Hepatocyte (in vitro differentiated cells): ENCODE measurements at regions not wholly inside any gene's neighbourhood (a gene's known extent, or its start where the extent isn't known, plus 50 kb on each side); places are given as distances from the start of the nearest gene placed in this dataset.

Source experiments
- DNase-seq: peaks from one replicate; pipeline ENCODE4 v3.0.0-alpha.2; 2016; ENCODE audit warnings: low spot score
- H2AFZ ChIP-seq: fragments of 200-600 bp; sonication (generic); 2 replicates; pipeline ENCODE4 v1.6.0; 2016; ENCODE audit warnings: antibody characterized with exemption, mild to moderate bottlenecking
- H3K27ac ChIP-seq: fragments of 200-600 bp; sonication (generic); 2 replicates; pipeline ENCODE4 v1.5.1; 2016; ENCODE audit warnings: mild to moderate bottlenecking
- H3K27me3 ChIP-seq: fragments of 200-600 bp; sonication (generic); 2 replicates; pipeline ENCODE4 v1.6.1; 2016
- H3K36me3 ChIP-seq: fragments of 200-600 bp; sonication (generic); replicated peaks from 2 replicates; pipeline ENCODE4 v1.5.1; 2016; ENCODE audit warnings: low read depth; ENCODE audit not compliant: insufficient read depth
- H3K4me1 ChIP-seq: fragments of 200-600 bp; sonication (generic); 2 replicates; pipeline ENCODE4 v1.5.1; 2016; ENCODE audit warnings: mild to moderate bottlenecking, moderate library complexity; ENCODE audit not compliant: insufficient read depth
- H3K4me2 ChIP-seq: fragments of 200-600 bp; sonication (generic); 2 replicates; pipeline ENCODE4 v1.6.0; 2016
- H3K4me3 ChIP-seq: fragments of 200-600 bp; sonication (generic); 2 replicates; pipeline ENCODE4 v1.5.1; 2016; ENCODE audit warnings: mild to moderate bottlenecking
- H3K79me2 ChIP-seq: fragments of 200-600 bp; sonication (generic); 2 replicates; pipeline ENCODE4 v1.6.0; 2017; ENCODE audit warnings: mild to moderate bottlenecking
- H3K9me2 ChIP-seq: fragments of 200-600 bp; sonication (generic); replicated peaks from 2 replicates; pipeline ENCODE4 v1.6.0; 2017; ENCODE audit warnings: mild to moderate bottlenecking; ENCODE audit not compliant: insufficient read depth
- H3K9me3 ChIP-seq: fragments of 200-600 bp; sonication (generic); 2 replicates; pipeline ENCODE4 v1.5.1; 2016; ENCODE audit warnings: low read depth, mild to moderate bottlenecking
- H4K20me1 ChIP-seq: fragments of 200-600 bp; sonication (generic); 2 replicates; pipeline ENCODE4 v1.6.0; 2016; ENCODE audit warnings: mild to moderate bottlenecking; ENCODE audit not compliant: insufficient read depth, poor library complexity, severe bottlenecking
- CTCF ChIP-seq: fragments of 200-600 bp; sonication (generic); IDR thresholded peaks from 2 replicates; pipeline ENCODE4 v1.5.1; 2016; ENCODE audit warnings: antibody characterized with exemption, mild to moderate bottlenecking; ENCODE audit not compliant: poor library complexity
- EZH2 ChIP-seq: fragments of 200-600 bp; sonication (generic); IDR thresholded peaks from 2 replicates; pipeline ENCODE4 v1.6.1; 2016; ENCODE audit warnings: antibody characterized with exemption, mild to moderate bottlenecking, borderline replicate concordance
- EZH2phosphoT487 ChIP-seq: fragments of 200-600 bp; sonication (generic); IDR thresholded peaks from one replicate; pipeline ENCODE4 v1.6.1; 2018; ENCODE audit warnings: antibody characterized with exemption, mild to moderate bottlenecking, low read depth, moderate library complexity; ENCODE audit not compliant: unreplicated experiment, severe bottlenecking
- WGBS: methylation state at CpG from one replicate; pipeline ENCODE4 v1.1.6; 2016; ENCODE audit warnings: low lambda C conversion rate; ENCODE audit errors: missing lambda C conversion rate; 5-methylcytosine and 5-hydroxymethylcytosine counted together

- WGBS, result 84% methylated on average over 5 of the region's 5 CpGs
- TF ChIP-seq EZH2phosphoT487, result no peak
- no peak for TF ChIP-seq CTCF
- no peak overlapping the region for H3K27ac ChIP-seq
- H3K4me1 ChIP-seq, result no peaks in the 10 kb centered on the region
- DNase-seq, result no peak
- H3K4me3 ChIP-seq, result no peak overlapping the region
- H3K27me3 ChIP-seq, result no peaks in the 10 kb centered on the region
- H3K79me2 ChIP-seq, result no peaks in the 10 kb centered on the region
- no peaks in the 10 kb centered on the region for H3K36me3 ChIP-seq
- H3K9me3 ChIP-seq, result no peaks in the 10 kb centered on the region
- H4K20me1 ChIP-seq, result no peaks in the 10 kb centered on the region
- no peak overlapping the region for H2AFZ ChIP-seq
- no peak overlapping the region for H3K4me2 ChIP-seq
- no peaks in the 10 kb centered on the region for H3K9me2 ChIP-seq
Measured at GRCh38 chr12:74906224-74906623, 303.4 kb downstream of the KCNC2 start.

DNA sequence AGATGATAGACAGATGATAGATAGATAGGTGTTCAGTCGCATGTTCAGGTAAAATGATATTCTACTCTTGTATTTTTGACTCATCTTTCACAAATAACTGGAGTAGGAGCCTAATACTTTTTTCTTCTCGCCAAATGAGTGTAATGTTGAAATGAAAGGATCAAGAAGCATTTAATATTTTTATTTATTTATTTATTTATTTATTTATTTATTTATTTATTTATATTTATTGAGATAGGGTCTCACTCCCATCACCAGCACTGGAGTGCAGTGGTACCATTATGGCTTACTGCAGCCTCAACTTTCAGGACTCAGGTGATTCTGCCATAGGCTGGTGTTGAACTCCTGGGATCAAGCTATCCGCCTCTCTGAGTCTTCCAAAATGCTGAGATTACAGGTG lies 298.8 kb downstream of the KCNC2 start:
- Histone ChIP-seq H3K36me3 (no peaks in the 10 kb centered on the region), H3K4me3 (no peak overlapping the region), H3K9me3 (no peaks in the 10 kb centered on the region), H4K20me1 (no peaks in the 10 kb centered on the region), H3K27ac (no peak overlapping the region), H3K27me3 (no peaks in the 10 kb centered on the region), H3K4me2 (no peak overlapping the region), H3K79me2 (no peaks in the 10 kb centered on the region), H3K9me2 (no peaks in the 10 kb centered on the region), H2AFZ (no peak overlapping the region), H3K4me1 (no peaks in the 10 kb centered on the region)
- DNase-seq, result no peak
- WGBS, result 99% methylated on average over 3 of the region's 3 CpGs
- TF ChIP-seq EZH2, result no peak
- TF ChIP-seq CTCF, result no peak
- no peak for TF ChIP-seq EZH2phosphoT487

DNA sequence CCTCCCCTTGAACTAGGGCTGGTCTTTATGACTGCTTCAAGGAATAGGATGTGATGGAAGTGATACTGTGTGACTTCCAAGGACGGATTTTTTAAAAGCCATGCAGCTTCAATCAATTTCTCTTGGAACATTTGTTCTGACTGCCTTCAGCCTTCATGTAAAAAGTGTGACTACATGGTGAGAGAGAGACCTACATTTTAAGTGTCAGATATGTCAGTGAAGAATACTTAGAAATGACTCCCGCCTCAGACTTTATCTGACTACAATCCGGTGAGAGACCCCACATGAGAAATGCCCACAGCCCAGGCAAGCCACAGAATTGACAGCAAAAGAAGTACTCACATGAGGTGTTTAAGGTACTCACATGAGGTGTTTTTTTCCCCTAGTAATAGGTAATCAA lies 295.3 kb downstream of the KCNC2 start:
- Histone ChIP-seq H3K79me2 (no peaks in the 10 kb centered on the region), H4K20me1 (no peaks in the 10 kb centered on the region), H3K4me3 (no peak overlapping the region), H3K9me3 (no peaks in the 10 kb centered on the region), H3K27ac (no peak overlapping the region), H2AFZ (no peak overlapping the region), H3K4me1 (no peaks in the 10 kb centered on the region), H3K27me3 (no peaks in the 10 kb centered on the region), H3K36me3 (no peaks in the 10 kb centered on the region), H3K9me2 (no peaks in the 10 kb centered on the region), H3K4me2 (no peak overlapping the region)
- DNase-seq, result no peak
- 59% methylated on average over 3 of the region's 3 CpGs for WGBS
- TF ChIP-seq CTCF, result no peak
- TF ChIP-seq EZH2phosphoT487, result no peak
- TF ChIP-seq EZH2, result no peak

- H2AFZ ChIP-seq, result no peak overlapping the region
- H3K36me3 ChIP-seq, result no peaks in the 10 kb centered on the region
- H3K4me3 ChIP-seq, result no peak overlapping the region
- TF ChIP-seq EZH2phosphoT487 (no peak), CTCF (no peak), EZH2 (no peak)
- no peak for DNase-seq
- no peaks in the 10 kb centered on the region for H3K9me2 ChIP-seq
- no peak overlapping the region for H3K4me2 ChIP-seq
- H3K9me3 ChIP-seq, result no peaks in the 10 kb centered on the region
- no peaks in the 10 kb centered on the region for H3K79me2 ChIP-seq
- no peaks in the 10 kb centered on the region for H3K4me1 ChIP-seq
- H3K27me3 ChIP-seq, result no peaks in the 10 kb centered on the region
- H3K27ac ChIP-seq, result no peak overlapping the region
- H4K20me1 ChIP-seq, result no peaks in the 10 kb centered on the region
Measured at GRCh38 chr12:74915718-74916117, 293.9 kb downstream of the KCNC2 start.
